ENCODE measurements at regions not wholly inside any gene's neighbourhood (a gene's known extent, or its start where the extent isn't known, plus 50 kb on each side); places are given as distances from the start of the nearest gene placed in this dataset.

GRCh38 chr19:32131005-32131404, 214.4 kb upstream of the ZNF507 start:
- Histone ChIP-seq H3K4me1 (ENCODE audit: control insufficient read depth, insufficient read depth, low read length) (no peaks in the 10 kb centered on the region), H3K56ac (ENCODE audit: extremely low read depth, insufficient read depth, low read length) (no peak overlapping the region), H3K4me3 (ENCODE audit: insufficient read depth, low read depth, low read length) (no peak overlapping the region), H2BK120ac (ENCODE audit: low read depth, low read length) (no peak overlapping the region), H3K36me3 (ENCODE audit: control insufficient read depth, insufficient read depth, low read length) (no peaks in the 10 kb centered on the region), H2AFZ (replicated peaks; ENCODE audit: low read length, poor library complexity) (no peak overlapping the region), H3K9me3 (ENCODE audit: control insufficient read depth, insufficient read depth, low read length) (no peaks in the 10 kb centered on the region; the same call in 1 of the 2 replicates), H2BK20ac (ENCODE audit: low read depth, low read length) (no peak overlapping the region), H4K20me1 (ENCODE audit: insufficient read depth, low read length) (no peaks in the 10 kb centered on the region), H4K91ac (ENCODE audit: insufficient read depth, low read depth, low read length) (no peak overlapping the region), H3K79me1 (ENCODE audit: low read depth in 1 of 2, low read length in 2 of 2) (no peaks in the 10 kb centered on the region), H2BK5ac (ENCODE audit: low read depth, low read length, poor library complexity, severe bottlenecking) (no peak overlapping the region), H4K8ac (ENCODE audit: low read depth in 2 of 2, low read length in 2 of 2) (no peak overlapping the region), H3K27ac (ENCODE audit: insufficient read depth, low read length) (no peak overlapping the region), H3K14ac (replicated peaks; ENCODE audit: low read depth, low read length) (no peak overlapping the region), H3K9ac (ENCODE audit: low read depth, low read length) (no peak overlapping the region), H3K9me1 (ENCODE audit: insufficient read depth, low read length) (no peaks in the 10 kb centered on the region), H3K4me2 (ENCODE audit: low read depth, low read length) (no peak overlapping the region), H2AK5ac (ENCODE audit: low read depth, low read length) (no peak overlapping the region), H3K27me3 (ENCODE audit: control insufficient read depth, insufficient read depth, low read length) (no peaks in the 10 kb centered on the region), H2AK9ac (replicated peaks; ENCODE audit: low read depth, low read length, poor library complexity) (no peak overlapping the region), H4K5ac (ENCODE audit: low read depth, low read length) (no peak overlapping the region), H3K23ac (ENCODE audit: low read depth, low read length) (no peak overlapping the region), H2BK15ac (ENCODE audit: low read depth, low read length) (no peak overlapping the region), H3K4ac (ENCODE audit: low read depth, low read length) (no peak overlapping the region), H3K18ac (ENCODE audit: low read depth, low read length) (no peak overlapping the region)
- dilution Hi-C loops (cut with HindIII; ENCODE audit: low sequenced_read_pairs, unreplicated experiment) = no loop called here
- TF ChIP-seq CEBPB (IDR thresholded peaks at IDR 0.05; ENCODE audit: low read depth, low read length) (no peak), RCOR1 (IDR thresholded peaks at IDR 0.05; ENCODE audit: insufficient replicate concordance, low read length) (no peak), BHLHE40 (IDR thresholded peaks at IDR 0.05; ENCODE audit: low read depth, low read length) (no peak), FOS (IDR thresholded peaks at IDR 0.05; ENCODE audit: low read depth, low read length) (no peak), SMC3 (IDR thresholded peaks at IDR 0.05; ENCODE audit: low read depth, low read length) (no peak), RFX5 (IDR thresholded peaks at IDR 0.05; ENCODE audit: low read depth, low read length) (no peak), NFE2L2 (IDR thresholded peaks at IDR 0.05; ENCODE audit: low read depth, low read length) (no peak), CHD1 (IDR thresholded peaks at IDR 0.05; ENCODE audit: low read depth, low read length) (no peak)
- TF ChIP-seq, protein P1, sequence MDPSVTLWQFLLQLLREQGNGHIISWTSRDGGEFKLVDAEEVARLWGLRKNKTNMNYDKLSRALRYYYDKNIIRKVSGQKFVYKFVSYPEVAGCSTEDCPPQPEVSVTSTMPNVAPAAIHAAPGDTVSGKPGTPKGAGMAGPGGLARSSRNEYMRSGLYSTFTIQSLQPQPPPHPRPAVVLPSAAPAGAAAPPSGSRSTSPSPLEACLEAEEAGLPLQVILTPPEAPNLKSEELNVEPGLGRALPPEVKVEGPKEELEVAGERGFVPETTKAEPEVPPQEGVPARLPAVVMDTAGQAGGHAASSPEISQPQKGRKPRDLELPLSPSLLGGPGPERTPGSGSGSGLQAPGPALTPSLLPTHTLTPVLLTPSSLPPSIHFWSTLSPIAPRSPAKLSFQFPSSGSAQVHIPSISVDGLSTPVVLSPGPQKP (IDR thresholded peaks at IDR 0.05; ENCODE audit: borderline replicate concordance, low read depth, low read length) = no peak
- intact Hi-C loops (cut with micrococcal nuclease) = no loop called here
- ChIA-PET POLR2A (ENCODE audit: unreplicated experiment) (no interaction called here), CTCF (no interaction called here)
- 50% methylated on average over 4 of the region's 8 CpGs; no CpG with 5 or more reads in 1 of the 2 experiments for WGBS, 2 experiments (ENCODE audit: extremely low coverage in 2 of 2, insufficient read length in 1 of 2)
- DNase-seq (no peak), ATAC-seq (ENCODE audit: low read depth) (no peak)
- in situ Hi-C loops (cut with MboI; ENCODE audit: low sequenced_read_pairs) = no loop called here
- no TSS peak for BruUV-seq (replicated peaks)

Measured in IMR-90 (cell line).